ENCODE measurements at regions not wholly inside any gene's neighbourhood (a gene's known extent, or its start where the extent isn't known, plus 50 kb on each side); places are given as distances from the start of the nearest gene placed in this dataset.
"Not testable (repeated sequence)": the region's sequence is repeated elsewhere in the genome, so short reads cannot be mapped to it uniquely, and the experiment has no call there.

GRCh38 chr4:66091786-66092185 lies 421.5 kb upstream of the EPHA5 start:
- FAIRE-seq: no peak

- FAIRE-seq: no peak
These were observed 403.7 kb upstream of the EPHA5 start for GRCh38 chr4:66073961-66074360.

- no peak for FAIRE-seq
These were observed 401.6 kb upstream of the EPHA5 start for GRCh38 chr4:66071911-66072310.

- no peak for FAIRE-seq
These were observed 392.6 kb upstream of the EPHA5 start for GRCh38 chr4:66062921-66063320.

GRCh38 chr4:66062044-66062443 lies 391.8 kb upstream of the EPHA5 start:
- FAIRE-seq: no peak

- no peak for FAIRE-seq
These were observed 389.3 kb upstream of the EPHA5 start for GRCh38 chr4:66059556-66059955.

- FAIRE-seq: no peak
These were observed 388.8 kb upstream of the EPHA5 start for GRCh38 chr4:66059136-66059535.

GRCh38 chr4:66055999-66056398 lies 385.7 kb upstream of the EPHA5 start:
- no peak for FAIRE-seq

GRCh38 chr4:66052426-66052825 lies 382.1 kb upstream of the EPHA5 start:
- FAIRE-seq: no peak

GRCh38 chr4:66048861-66049260 lies 378.6 kb upstream of the EPHA5 start:
- no peak for FAIRE-seq

- no peak for FAIRE-seq
These were observed 375.6 kb upstream of the EPHA5 start for GRCh38 chr4:66045913-66046312.

GRCh38 chr4:66035701-66036100 lies 365.4 kb upstream of the EPHA5 start:
- no peak for FAIRE-seq

GRCh38 chr4:66034671-66035070 lies 364.4 kb upstream of the EPHA5 start:
- FAIRE-seq: no peak

- no peak for FAIRE-seq
These were observed 364.0 kb upstream of the EPHA5 start for GRCh38 chr4:66034262-66034661.

GRCh38 chr4:66032571-66032970 lies 362.3 kb upstream of the EPHA5 start:
- FAIRE-seq: no peak

GRCh38 chr4:66028668-66029067 lies 358.4 kb upstream of the EPHA5 start:
- FAIRE-seq: peak; percentile 34

- FAIRE-seq: no peak
These were observed 352.8 kb upstream of the EPHA5 start for GRCh38 chr4:66023061-66023460.

GRCh38 chr4:66017671-66018070 lies 347.4 kb upstream of the EPHA5 start:
- FAIRE-seq: no peak

- no peak for FAIRE-seq
These were observed 346.0 kb upstream of the EPHA5 start for GRCh38 chr4:66016240-66016639.

GRCh38 chr4:66014146-66014765 lies 344.0 kb upstream of the EPHA5 start:
- no peak for FAIRE-seq

GRCh38 chr4:66000510-66001117 lies 330.3 kb upstream of the EPHA5 start:
- FAIRE-seq: no peak

GRCh38 chr4:65999518-65999871 lies 329.2 kb upstream of the EPHA5 start:
- FAIRE-seq: no peak

GRCh38 chr4:65998807-65999517 lies 328.7 kb upstream of the EPHA5 start:
- not testable (repeated sequence) for FAIRE-seq

GRCh38 chr4:65983061-65983460 lies 312.8 kb upstream of the EPHA5 start:
- FAIRE-seq: no peak

- no peak for FAIRE-seq
These were observed 306.0 kb upstream of the EPHA5 start for GRCh38 chr4:65976287-65976686.

All from A204.1 (cell line).